ENCODE measurements at regions not wholly inside any gene's neighbourhood (a gene's known extent, or its start where the extent isn't known, plus 50 kb on each side); places are given as distances from the start of the nearest gene placed in this dataset.

- no peak for DNase-seq
- no peak overlapping the region for H3K4me3 Mint-ChIP-seq
- H3K27ac Mint-ChIP-seq = no peak overlapping the region
- ATAC-seq (replicated peaks) = no peak
- no peaks in the 10 kb centered on the region for H3K27me3 Mint-ChIP-seq
- H3K9me3 Mint-ChIP-seq = no peaks in the 10 kb centered on the region
- H3K36me3 Mint-ChIP-seq = peaks cover 0 to 2% of the 10 kb centered on the region in 2 donors
- H3K4me1 Mint-ChIP-seq = peaks cover 9 to 14% of the 10 kb centered on the region in 2 donors
Measured at GRCh38 chr3:34364335-34364734, 565.9 kb downstream of the PDCD6IP start.

DNA sequence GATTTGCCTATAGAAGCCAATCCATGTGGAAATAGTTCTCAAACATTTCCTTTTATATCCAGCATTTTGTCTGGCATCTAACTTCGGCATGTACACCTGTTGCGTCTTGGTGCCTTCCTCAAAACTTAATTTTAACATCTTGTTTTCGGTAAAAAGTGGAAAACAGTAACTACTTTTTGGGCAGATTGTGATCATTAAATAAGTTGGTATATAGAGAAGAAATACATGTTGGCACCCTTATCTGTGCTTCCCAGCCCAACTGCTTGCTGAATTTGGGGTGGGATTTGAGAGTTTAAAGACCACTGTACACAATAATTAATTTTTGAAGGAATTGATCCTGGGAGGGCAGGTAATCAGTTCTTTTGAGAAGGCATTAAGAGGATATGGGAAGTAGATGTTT lies 566.8 kb downstream of the PDCD6IP start:
- peaks cover 5 to 7% of the 10 kb centered on the region in 2 donors for H3K9me3 Mint-ChIP-seq
- peaks cover 4 to 6% of the 10 kb centered on the region in 2 donors for H3K36me3 Mint-ChIP-seq
- H3K27ac Mint-ChIP-seq = no peak overlapping the region
- H3K4me3 Mint-ChIP-seq = no peak overlapping the region
- no peak for ATAC-seq (replicated peaks)
- peaks cover 9 to 14% of the 10 kb centered on the region in 2 donors for H3K4me1 Mint-ChIP-seq
- no peaks in the 10 kb centered on the region for H3K27me3 Mint-ChIP-seq
- DNase-seq = no peak

DNA sequence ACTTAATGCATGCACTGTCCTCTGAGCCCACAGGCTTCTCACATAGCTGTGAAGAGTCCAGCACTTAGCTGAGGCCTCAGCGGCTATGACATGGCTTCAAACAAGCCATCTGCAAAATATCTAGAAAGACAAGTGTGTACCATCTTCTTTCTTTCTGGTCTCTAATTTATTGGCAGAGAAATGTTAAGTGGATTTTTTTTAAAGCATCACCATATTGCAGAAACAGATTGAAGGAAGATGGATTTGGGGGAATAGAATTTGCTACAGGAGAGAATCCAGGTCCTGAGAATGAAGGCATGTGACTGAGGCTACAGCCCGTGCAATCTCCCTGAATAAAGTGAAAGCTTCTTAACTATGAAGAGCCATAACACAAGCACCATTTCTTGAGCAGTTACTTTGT lies 567.3 kb downstream of the PDCD6IP start:
- H3K4me1 Mint-ChIP-seq = peaks cover 9 to 14% of the 10 kb centered on the region in 2 donors
- H3K27me3 Mint-ChIP-seq = no peaks in the 10 kb centered on the region
- no peak overlapping the region for H3K27ac Mint-ChIP-seq
- peaks cover 4 to 6% of the 10 kb centered on the region in 2 donors for H3K36me3 Mint-ChIP-seq
- no peak overlapping the region for H3K4me3 Mint-ChIP-seq
- DNase-seq (no peak), ATAC-seq (replicated peaks) (no peak)
- H3K9me3 Mint-ChIP-seq = peaks cover 5 to 7% of the 10 kb centered on the region in 2 donors

DNA sequence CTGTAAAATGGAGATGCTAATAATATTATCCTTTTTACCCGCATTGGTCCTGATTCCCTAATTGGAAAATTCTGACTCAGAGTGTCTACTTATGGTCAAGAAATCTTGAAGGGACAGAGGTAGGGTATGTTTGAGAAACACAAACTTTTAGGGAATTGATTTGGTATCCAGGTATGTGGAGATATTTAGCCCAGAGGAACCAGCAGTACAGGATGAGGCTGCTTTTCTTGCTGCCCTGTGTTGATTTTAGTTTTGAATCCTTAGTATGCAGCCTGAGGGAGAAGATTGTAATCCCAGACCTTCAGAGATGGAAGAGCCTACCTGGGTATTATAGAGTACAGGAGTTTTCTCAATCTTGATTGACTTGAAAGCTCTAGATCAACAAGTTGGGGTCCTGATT lies 569.1 kb downstream of the PDCD6IP start:
- H3K27ac Mint-ChIP-seq = no peak overlapping the region
- no peak overlapping the region for H3K4me3 Mint-ChIP-seq
- DNase-seq (no peak), ATAC-seq (replicated peaks) (no peak)
- no peaks in the 10 kb centered on the region for H3K27me3 Mint-ChIP-seq
- H3K36me3 Mint-ChIP-seq = peaks cover 4 to 6% of the 10 kb centered on the region in 2 donors
- H3K4me1 Mint-ChIP-seq = peaks cover 0 to 8% of the 10 kb centered on the region in 2 donors
- peaks cover 5 to 7% of the 10 kb centered on the region in 2 donors for H3K9me3 Mint-ChIP-seq

DNA sequence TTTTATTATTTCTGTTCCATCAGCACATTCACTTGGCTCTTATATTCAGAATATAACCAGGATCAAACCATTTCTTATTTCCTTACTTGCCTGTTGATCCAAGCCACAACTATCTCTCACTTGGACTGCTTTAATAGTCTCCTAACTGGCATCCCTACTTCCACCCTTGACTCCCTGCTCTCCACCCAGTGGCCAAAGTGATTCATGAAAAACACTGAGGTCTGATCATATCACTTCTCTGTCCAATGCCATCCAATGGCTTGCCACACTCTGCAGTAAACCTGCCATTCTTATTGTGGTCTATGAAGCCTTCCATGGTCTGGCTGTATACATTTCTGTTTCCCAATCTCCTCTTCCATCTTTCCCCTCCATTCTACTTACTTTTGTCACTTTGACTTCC lies 576.1 kb downstream of the PDCD6IP start:
- Mint-ChIP-seq H3K27ac (no peak overlapping the region), H3K27me3 (no peaks in the 10 kb centered on the region), H3K4me1 (peaks cover 0 to 3% of the 10 kb centered on the region in 2 donors), H3K9me3 (peaks cover 5% of the 10 kb centered on the region in 2 donors), H3K36me3 (peaks cover 2 to 5% of the 10 kb centered on the region in 2 donors), H3K4me3 (no peak overlapping the region)
- DNase-seq (no peak), ATAC-seq (replicated peaks) (no peak)

GRCh38 chr3:34376691-34377090 lies 578.3 kb downstream of the PDCD6IP start:
- no peak for DNase-seq
- Mint-ChIP-seq H3K27me3 (no peaks in the 10 kb centered on the region), H3K4me3 (no peak overlapping the region), H3K9me3 (no peaks in the 10 kb centered on the region), H3K27ac (no peak overlapping the region), H3K4me1 (peaks cover 0 to 3% of the 10 kb centered on the region in 2 donors), H3K36me3 (no peaks in the 10 kb centered on the region)
- ATAC-seq (replicated peaks) = no peak

DNA sequence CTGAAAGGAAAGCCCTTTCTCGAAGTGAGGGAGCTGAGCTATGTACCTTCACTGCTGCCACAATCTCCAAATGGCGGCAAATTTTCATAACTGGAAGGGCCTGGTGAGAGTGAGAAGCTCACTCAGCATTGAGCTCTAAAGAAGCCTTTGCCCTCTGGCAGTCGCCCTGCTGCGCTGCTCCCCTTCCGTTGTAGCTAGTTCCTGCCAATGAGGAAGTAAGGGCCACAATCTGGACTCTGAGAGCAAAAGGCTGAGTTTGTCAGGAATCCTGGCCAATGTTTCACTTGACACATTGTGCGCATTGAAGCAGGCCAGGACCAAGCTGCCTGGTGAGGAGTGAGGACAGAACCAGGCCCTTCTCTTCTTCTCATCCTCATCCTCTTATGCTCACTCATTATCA lies 579.5 kb downstream of the PDCD6IP start:
- Mint-ChIP-seq H3K4me1 (peaks cover 0 to 1% of the 10 kb centered on the region in 2 donors), H3K4me3 (no peak overlapping the region), H3K27me3 (no peaks in the 10 kb centered on the region), H3K9me3 (no peaks in the 10 kb centered on the region), H3K27ac (no peak overlapping the region), H3K36me3 (no peaks in the 10 kb centered on the region)
- DNase-seq (no peak), ATAC-seq (replicated peaks) (no peak)

DNA sequence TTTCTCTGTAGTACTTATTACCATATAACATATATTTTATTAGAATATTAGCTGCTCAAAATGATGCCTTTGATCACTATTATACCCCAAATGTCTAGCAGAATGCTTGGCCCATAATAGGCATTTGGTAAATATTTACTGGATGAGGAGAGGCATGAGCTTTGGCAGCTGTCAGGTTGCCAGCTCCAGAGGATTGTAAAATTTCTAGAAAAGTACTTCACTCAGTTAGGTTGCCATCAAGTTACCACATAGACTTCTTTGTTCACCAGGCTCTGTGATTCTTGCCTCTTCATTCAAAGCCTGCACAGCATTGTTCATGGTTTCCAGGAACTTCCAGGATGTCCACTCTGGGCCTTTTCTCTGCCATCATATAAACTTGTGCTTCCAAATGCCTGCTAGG lies 582.8 kb downstream of the PDCD6IP start:
- H3K4me3 Mint-ChIP-seq = no peak overlapping the region
- H3K27ac Mint-ChIP-seq = no peak overlapping the region
- DNase-seq (no peak), ATAC-seq (replicated peaks) (no peak)
- no peaks in the 10 kb centered on the region for H3K9me3 Mint-ChIP-seq
- peaks cover 0 to 2% of the 10 kb centered on the region in 2 donors for H3K36me3 Mint-ChIP-seq
- H3K27me3 Mint-ChIP-seq = no peaks in the 10 kb centered on the region
- H3K4me1 Mint-ChIP-seq = no peaks in the 10 kb centered on the region

- H3K9me3 Mint-ChIP-seq = no peaks in the 10 kb centered on the region
- DNase-seq (no peak), ATAC-seq (replicated peaks) (no peak)
Measured at GRCh38 chr3:34382859-34383258, 584.4 kb downstream of the PDCD6IP start.

DNA sequence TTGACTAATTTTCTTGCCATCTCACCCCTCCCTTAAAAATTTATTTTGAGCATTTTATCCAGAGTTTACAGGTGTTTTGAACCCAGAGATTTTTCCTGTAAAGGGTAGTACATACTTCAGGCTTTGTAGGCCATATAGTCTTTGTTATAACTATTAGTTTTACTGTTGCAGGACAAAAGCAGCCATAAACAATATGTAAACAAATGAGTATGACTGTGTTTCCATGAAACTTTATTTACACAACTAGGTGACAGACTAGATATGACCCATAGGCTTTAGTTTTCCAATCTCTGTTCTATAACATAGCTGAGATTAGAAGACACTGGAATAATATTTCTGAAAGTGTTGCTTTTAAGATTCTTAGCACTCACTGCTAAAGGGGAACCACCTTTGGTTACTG lies 587.9 kb downstream of the PDCD6IP start:
- ATAC-seq (replicated peaks) (no peak), DNase-seq (no peak)
- no peak overlapping the region for H3K4me3 Mint-ChIP-seq
- no peak overlapping the region for H3K27ac Mint-ChIP-seq
- no peaks in the 10 kb centered on the region for H3K9me3 Mint-ChIP-seq
- peaks cover 0 to 2% of the 10 kb centered on the region in 2 donors for H3K36me3 Mint-ChIP-seq
- no peaks in the 10 kb centered on the region for H3K27me3 Mint-ChIP-seq
- no peaks in the 10 kb centered on the region for H3K4me1 Mint-ChIP-seq

More at GRCh38 chr3:34382859-34383258, 584.4 kb downstream of the PDCD6IP start:
- H3K4me3 Mint-ChIP-seq = no peak overlapping the region
- H3K4me1 Mint-ChIP-seq = no peaks in the 10 kb centered on the region
- H3K27ac Mint-ChIP-seq = no peak overlapping the region
- H3K27me3 Mint-ChIP-seq = no peaks in the 10 kb centered on the region
- H3K36me3 Mint-ChIP-seq = peaks cover 0 to 2% of the 10 kb centered on the region in 2 donors

DNA sequence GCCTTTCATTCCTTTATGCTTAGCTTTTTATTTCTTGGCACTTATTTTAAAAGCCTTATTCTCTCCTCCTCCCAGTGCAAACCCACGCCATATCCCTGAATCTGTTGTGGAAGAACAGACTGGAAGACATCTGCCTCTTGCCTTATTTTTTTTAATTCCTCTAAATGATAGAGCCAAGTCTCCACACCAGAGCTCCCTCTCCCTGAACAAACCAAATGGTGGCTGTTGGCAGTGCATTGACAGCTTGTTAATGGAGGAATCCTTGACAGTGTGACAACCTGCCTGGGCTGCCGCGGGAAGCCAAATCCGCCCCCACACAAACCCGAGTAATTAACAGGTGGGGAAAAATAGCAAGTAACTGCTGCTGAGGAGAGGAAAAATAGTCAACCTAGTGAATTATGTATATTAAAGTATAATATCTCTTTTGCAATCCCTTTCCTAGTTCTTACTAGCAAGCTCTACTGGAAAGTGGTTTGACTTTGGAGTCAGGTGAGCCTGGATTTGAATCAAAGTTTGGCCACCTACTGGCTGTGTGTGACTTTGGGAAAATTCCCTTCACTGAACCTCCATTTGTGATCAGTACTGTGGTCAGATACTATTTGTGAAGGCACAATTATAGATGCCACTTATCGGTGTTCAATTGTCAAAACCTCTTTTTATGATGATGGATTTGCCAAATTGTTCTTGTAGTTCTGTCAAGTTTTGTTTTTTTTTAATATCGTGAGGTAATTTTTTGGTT lies 589.6 kb downstream of the PDCD6IP start:
- no peak for ATAC-seq (replicated peaks)
- no peak for DNase-seq
- Mint-ChIP-seq H3K9me3 (peaks cover 3% of the 10 kb centered on the region in 2 donors), H3K4me1 (peaks cover 0 to 4% of the 10 kb centered on the region in 2 donors), H3K4me3 (no peak overlapping the region), H3K27ac (no peak overlapping the region), H3K36me3 (peaks cover 0 to 2% of the 10 kb centered on the region in 2 donors), H3K27me3 (no peaks in the 10 kb centered on the region)

- no peak overlapping the region for H3K4me3 Mint-ChIP-seq
- H3K9me3 Mint-ChIP-seq = peaks cover 4 to 6% of the 10 kb centered on the region in 2 donors
- DNase-seq (no peak), ATAC-seq (replicated peaks) (no peak)
- no peaks in the 10 kb centered on the region for H3K27me3 Mint-ChIP-seq
- H3K4me1 Mint-ChIP-seq = peaks cover 0 to 5% of the 10 kb centered on the region in 2 donors
- H3K27ac Mint-ChIP-seq = no peak overlapping the region
- peaks cover 0 to 2% of the 10 kb centered on the region in 2 donors for H3K36me3 Mint-ChIP-seq
Measured at GRCh38 chr3:34388830-34389229, 590.4 kb downstream of the PDCD6IP start.

- H3K27me3 Mint-ChIP-seq = peaks cover 0 to 5% of the 10 kb centered on the region in 2 donors
- H3K4me1 Mint-ChIP-seq = peaks cover 4 to 5% of the 10 kb centered on the region in 2 donors
- no peak overlapping the region for H3K4me3 Mint-ChIP-seq
- H3K36me3 Mint-ChIP-seq = peaks cover 3 to 13% of the 10 kb centered on the region in 2 donors
- H3K9me3 Mint-ChIP-seq = peaks cover 17 to 20% of the 10 kb centered on the region in 2 donors
- DNase-seq (no peak), ATAC-seq (replicated peaks) (no peak)
- H3K27ac Mint-ChIP-seq = no peak overlapping the region
Measured at GRCh38 chr3:34394978-34395748, 596.7 kb downstream of the PDCD6IP start.

DNA sequence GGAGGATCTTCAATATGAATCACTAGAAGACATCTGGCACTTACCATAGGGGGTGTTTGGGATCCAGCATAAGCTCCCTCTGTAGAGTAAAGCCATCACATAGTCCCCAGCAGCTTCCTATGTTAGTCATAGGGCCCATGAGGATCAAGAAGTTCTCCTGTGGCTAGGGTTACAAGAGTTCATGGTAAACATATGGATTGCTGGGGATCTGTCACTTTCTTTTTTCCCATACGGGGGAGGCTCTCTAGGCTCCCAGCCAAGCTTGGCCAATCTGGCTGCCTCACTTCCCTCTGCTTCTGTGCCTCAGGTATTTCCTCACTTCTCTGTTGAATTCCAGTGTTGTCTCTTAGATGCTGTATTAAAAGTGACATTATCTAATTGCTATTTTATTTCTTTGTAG lies 597.9 kb downstream of the PDCD6IP start:
- DNase-seq = no peak
- Mint-ChIP-seq H3K4me3 (no peak overlapping the region), H3K4me1 (peaks cover 4 to 5% of the 10 kb centered on the region in 2 donors), H3K27ac (no peak overlapping the region), H3K27me3 (peaks cover 0 to 5% of the 10 kb centered on the region in 2 donors), H3K36me3 (peaks cover 3 to 13% of the 10 kb centered on the region in 2 donors), H3K9me3 (peaks cover 17 to 20% of the 10 kb centered on the region in 2 donors)
- ATAC-seq (replicated peaks) = no peak

DNA sequence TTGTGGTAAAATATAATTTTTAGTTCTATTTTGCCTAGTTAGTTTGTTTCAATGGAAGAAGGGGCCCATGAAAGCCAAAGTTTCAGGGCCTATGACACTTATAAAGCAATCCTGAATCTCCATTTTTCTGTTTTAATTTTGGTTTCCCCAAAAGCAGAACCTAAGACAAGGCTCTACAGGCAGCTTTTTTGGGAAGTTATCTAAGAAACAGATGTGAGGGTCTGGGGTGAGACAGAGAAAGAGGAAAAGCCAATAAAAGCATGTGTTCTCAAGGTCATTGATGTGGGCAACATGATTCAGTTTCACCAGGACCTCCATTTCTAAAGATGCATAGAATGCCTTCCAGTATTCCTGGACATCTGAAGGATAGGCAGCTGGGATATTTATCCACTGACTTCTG lies 598.5 kb downstream of the PDCD6IP start:
- peaks cover 17 to 21% of the 10 kb centered on the region in 2 donors for H3K9me3 Mint-ChIP-seq
- peaks cover 3 to 13% of the 10 kb centered on the region in 2 donors for H3K36me3 Mint-ChIP-seq
- H3K27ac Mint-ChIP-seq = no peak overlapping the region
- DNase-seq (no peak), ATAC-seq (replicated peaks) (no peak)
- H3K27me3 Mint-ChIP-seq = peaks cover 0 to 5% of the 10 kb centered on the region in 2 donors
- H3K4me1 Mint-ChIP-seq = peaks cover 4 to 5% of the 10 kb centered on the region in 2 donors
- H3K4me3 Mint-ChIP-seq = no peak overlapping the region

Data from stimulated activated naive B cell treated with anti-CD40 and anti-IgM and Interleukin-4, amounts not matched to agents 10 μg/mL and 1 μg/mL and 100 μg/mL, for 72 hours (primary cell).